Stimulated activated CD4-positive, alpha-beta T cell treated with anti-CD3 and anti-CD28 coated beads, Interleukin-12 subunit alpha, Interleukin-12 subunit beta, amount 100 ng/mL, for 4 hours (primary cell): ENCODE measurements at regions not wholly inside any gene's neighbourhood (a gene's known extent, or its start where the extent isn't known, plus 50 kb on each side); places are given as distances from the start of the nearest gene placed in this dataset.
"Not testable (repeated sequence)": the region's sequence is repeated elsewhere in the genome, so short reads cannot be mapped to it uniquely, and the experiment has no call there.

Experiments used
- DNase-seq: peaks from one replicate; pipeline ENCODE4 v3.0.0-alpha.2; 2020

GRCh38 chr6:12479881-12480280, 189.7 kb downstream of the EDN1 start:
- no peak for DNase-seq

GRCh38 chr6:12480379-12480778, 190.2 kb downstream of the EDN1 start:
- DNase-seq = no peak

- DNase-seq = no peak
Observed at GRCh38 chr6:12481292-12481691, 191.1 kb downstream of the EDN1 start.

GRCh38 chr6:12481850-12482249, 191.7 kb downstream of the EDN1 start:
- no peak for DNase-seq

GRCh38 chr6:12482386-12483375, 192.5 kb downstream of the EDN1 start:
- DNase-seq = no peak

- no peak for DNase-seq
Observed at GRCh38 chr6:12483712-12484111, 193.6 kb downstream of the EDN1 start.

- no peak for DNase-seq
Observed at GRCh38 chr6:12484519-12484918, 194.4 kb downstream of the EDN1 start.

GRCh38 chr6:12485226-12485764, 195.1 kb downstream of the EDN1 start:
- DNase-seq = no peak

GRCh38 chr6:12485837-12486236, 195.7 kb downstream of the EDN1 start:
- DNase-seq = no peak

- no peak for DNase-seq
Observed at GRCh38 chr6:12490351-12490903, 200.3 kb downstream of the EDN1 start.

GRCh38 chr6:12490904-12491571, 200.9 kb downstream of the EDN1 start:
- DNase-seq = no peak

GRCh38 chr6:12492929-12493328, 202.8 kb downstream of the EDN1 start:
- not testable (repeated sequence) for DNase-seq

- DNase-seq = no peak
Observed at GRCh38 chr6:12493446-12493845, 203.3 kb downstream of the EDN1 start.

GRCh38 chr6:12494161-12494560, 204.0 kb downstream of the EDN1 start:
- no peak for DNase-seq

GRCh38 chr6:12501990-12502389, 211.8 kb downstream of the EDN1 start:
- no peak for DNase-seq

- DNase-seq = no peak
Observed at GRCh38 chr6:12504325-12504966, 212.1 kb upstream of the PHACTR1 start.

- no peak for DNase-seq
Observed at GRCh38 chr6:12505486-12505885, 211.1 kb upstream of the PHACTR1 start.

- no peak for DNase-seq
Observed at GRCh38 chr6:12506159-12506558, 210.4 kb upstream of the PHACTR1 start.

- DNase-seq = no peak
Observed at GRCh38 chr6:12507636-12508035, 208.9 kb upstream of the PHACTR1 start.

- no peak for DNase-seq
Observed at GRCh38 chr6:12508553-12508952, 208.0 kb upstream of the PHACTR1 start.

- DNase-seq = no peak
Observed at GRCh38 chr6:12509060-12509459, 207.5 kb upstream of the PHACTR1 start.

GRCh38 chr6:12516070-12516469, 200.5 kb upstream of the PHACTR1 start:
- no peak for DNase-seq

GRCh38 chr6:12522347-12522746, 194.2 kb upstream of the PHACTR1 start:
- DNase-seq = no peak
